Natural killer cell (primary cell): ENCODE measurements at regions not wholly inside any gene's neighbourhood (a gene's known extent, or its start where the extent isn't known, plus 50 kb on each side); places are given as distances from the start of the nearest gene placed in this dataset.

Experiments used
- ATAC-seq, 3 donors: fragments of 150-1000 bp in 2 of 3; fragments of 200-7000 bp in 1 of 3; cut with Tn5 transposase; 1 replicate in 1 of 3; 2 replicates in 2 of 3; pipeline ENCODE4 v1.10.0; 2021; ENCODE audit warnings: mild to moderate bottlenecking in 2 of 3, moderate library complexity in 2 of 3
- DNase-seq, 2 donors: peaks; one replicate each; pipeline versions ENCODE4 v3.0.0 to v3.0.0-alpha.2; 2013 to 2021; ENCODE audit warnings: mixed read lengths in 1 of 2
- H3K27ac ChIP-seq: one replicate; pipeline ENCODE4 v1.5.1; 2013; ENCODE audit warnings: mild to moderate bottlenecking, low read length
- H3K27me3 ChIP-seq: one replicate; pipeline ENCODE4 v1.6.1; 2013; ENCODE audit warnings: low read length; ENCODE audit not compliant: control insufficient read depth, insufficient read depth
- H3K36me3 ChIP-seq: one replicate; pipeline ENCODE4 v1.6.1; 2013; ENCODE audit warnings: low read length; ENCODE audit not compliant: control insufficient read depth, insufficient read depth
- H3K4me1 ChIP-seq: one replicate; pipeline ENCODE4 v1.6.1; 2013; ENCODE audit warnings: low read length; ENCODE audit not compliant: control insufficient read depth, insufficient read depth
- H3K4me3 ChIP-seq: one replicate; pipeline ENCODE4 v1.5.1; 2013; ENCODE audit warnings: low read length
- H3K9me3 ChIP-seq: one replicate; pipeline ENCODE4 v1.6.1; 2013; ENCODE audit warnings: low read length; ENCODE audit not compliant: control insufficient read depth, insufficient read depth
- H3K27ac Mint-ChIP-seq, 2 donors: one replicate each; pipeline ENCODE4 v1.8.0; 2022; ENCODE audit warnings: mild to moderate bottlenecking in 2 of 2, mixed read lengths in 2 of 2, moderate library complexity in 1 of 2
- H3K27me3 Mint-ChIP-seq, 2 donors: one replicate each; pipeline ENCODE4 v1.8.0; 2022; ENCODE audit warnings: low read depth in 2 of 2, mixed read lengths in 2 of 2
- H3K36me3 Mint-ChIP-seq: one replicate; pipeline ENCODE4 v1.8.0; 2022; ENCODE audit warnings: mixed read lengths
- H3K4me1 Mint-ChIP-seq, 2 donors: one replicate each; pipeline ENCODE4 v1.8.0; 2022; ENCODE audit warnings: mixed read lengths in 2 of 2
- H3K4me3 Mint-ChIP-seq: one replicate; pipeline ENCODE4 v1.8.0; 2022; ENCODE audit warnings: mild to moderate bottlenecking, moderate library complexity, mixed read lengths
- H3K9me3 Mint-ChIP-seq, 2 donors: one replicate each; pipeline ENCODE4 v1.8.0; 2022; ENCODE audit warnings: mixed read lengths in 2 of 2
- CTCF ChIP-seq: fragments of 200-600 bp; IDR thresholded peaks from one replicate; pipeline ENCODE4 v1.8.0; 2022; ENCODE audit warnings: antibody characterized with exemption
- WGBS: methylation state at CpG from one replicate; pipeline ENCODE4 v1.1.7; 2013; ENCODE audit warnings: missing lambda C conversion rate; ENCODE audit not compliant: insufficient coverage; 5-methylcytosine and 5-hydroxymethylcytosine counted together
- intact Hi-C: fragments of 100-400 bp; cut with micrococcal nuclease; formaldehyde crosslinking; loops from one replicate; pipeline ENCODE4 v1.14.2; 2022

DNA sequence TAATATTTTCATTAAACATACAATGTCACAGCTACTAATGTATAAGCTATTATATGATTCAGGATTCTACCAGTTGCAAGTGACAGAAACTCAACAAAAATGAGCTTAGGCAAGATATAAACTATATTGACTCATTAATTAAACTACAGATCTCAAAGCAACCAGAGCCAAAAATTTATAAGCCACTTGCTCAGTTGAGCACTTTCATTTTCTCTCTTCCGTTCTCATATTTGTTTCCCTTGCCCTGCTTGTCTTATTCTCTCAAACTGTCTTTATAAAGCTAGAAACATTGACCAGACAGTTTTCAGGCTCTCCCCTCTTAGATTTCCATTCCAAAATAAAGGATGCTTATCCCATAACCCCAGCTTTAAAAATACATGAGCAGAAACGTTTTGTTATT, 60.2 kb upstream of the DGKB start:
- H3K4me1 Mint-ChIP-seq: no peaks in the 10 kb centered on the region
- H3K36me3 ChIP-seq: no peaks in the 10 kb centered on the region
- no peaks in the 10 kb centered on the region for H3K36me3 Mint-ChIP-seq
- WGBS: 96% methylated on average over 1 of the region's 2 CpGs
- H3K9me3 Mint-ChIP-seq: peaks cover 9 to 12% of the 10 kb centered on the region in 2 donors
- H3K4me3 ChIP-seq: no peak overlapping the region
- no peaks in the 10 kb centered on the region for H3K27me3 Mint-ChIP-seq
- no peaks in the 10 kb centered on the region for H3K4me1 ChIP-seq
- intact Hi-C loops: no loop called here
- no peak for DNase-seq
- H3K9me3 ChIP-seq: no peaks in the 10 kb centered on the region
- no peak overlapping the region for H3K27ac Mint-ChIP-seq
- no peak for TF ChIP-seq CTCF
- H3K27ac ChIP-seq: no peak overlapping the region
- no peak overlapping the region for H3K4me3 Mint-ChIP-seq
- no peaks in the 10 kb centered on the region for H3K27me3 ChIP-seq
- ATAC-seq: no peak

- no peaks in the 10 kb centered on the region for H3K27me3 ChIP-seq
- 57% methylated on average over 3 of the region's 3 CpGs for WGBS
These were observed 58.2 kb upstream of the DGKB start for GRCh38 chr7:14960721-14961120.

DNA sequence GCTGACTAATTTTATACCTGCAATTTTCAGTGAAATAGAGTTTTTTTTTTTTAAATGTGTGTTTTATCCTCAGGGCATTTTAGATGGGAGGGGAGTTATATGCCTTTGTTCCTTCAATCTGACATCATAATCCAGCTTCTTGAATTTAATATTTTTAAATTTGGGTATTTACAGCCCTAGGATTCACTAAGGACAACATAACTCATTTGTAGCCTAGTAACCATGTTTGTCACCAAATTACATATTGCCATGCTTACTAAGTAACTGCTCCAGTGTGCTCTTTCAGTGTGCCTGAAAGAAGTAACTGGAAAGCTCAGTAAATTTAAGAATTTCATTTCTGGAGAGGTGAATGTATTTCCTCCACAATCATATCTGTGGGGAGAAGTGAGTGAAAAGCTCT, 56.8 kb upstream of the DGKB start:
- Mint-ChIP-seq H3K4me1 (no peaks in the 10 kb centered on the region), H3K36me3 (no peaks in the 10 kb centered on the region), H3K27ac (no peak overlapping the region), H3K27me3 (no peaks in the 10 kb centered on the region), H3K4me3 (no peak overlapping the region), H3K9me3 (peaks cover 10 to 12% of the 10 kb centered on the region in 2 donors)
- H3K9me3 ChIP-seq: no peaks in the 10 kb centered on the region
- no peaks in the 10 kb centered on the region for H3K36me3 ChIP-seq
- no peak for DNase-seq
- TF ChIP-seq CTCF: no peak
- no peaks in the 10 kb centered on the region for H3K4me1 ChIP-seq
- ATAC-seq: no peak
- intact Hi-C loops: no loop called here
- H3K27ac ChIP-seq: no peak overlapping the region
- no peak overlapping the region for H3K4me3 ChIP-seq
- H3K27me3 ChIP-seq: no peaks in the 10 kb centered on the region

More at GRCh38 chr7:14960721-14961120, 58.2 kb upstream of the DGKB start:
- no peak for TF ChIP-seq CTCF
- intact Hi-C loops: no loop called here
- H3K4me3 Mint-ChIP-seq: no peak overlapping the region
- no peak overlapping the region for H3K27ac Mint-ChIP-seq
- H3K36me3 Mint-ChIP-seq: no peaks in the 10 kb centered on the region
- no peaks in the 10 kb centered on the region for H3K27me3 Mint-ChIP-seq
- Histone ChIP-seq H3K9me3 (no peaks in the 10 kb centered on the region), H3K27ac (no peak overlapping the region), H3K4me3 (no peak overlapping the region), H3K4me1 (no peaks in the 10 kb centered on the region), H3K36me3 (no peaks in the 10 kb centered on the region)
- no peaks in the 10 kb centered on the region for H3K4me1 Mint-ChIP-seq
- peaks cover 9 to 11% of the 10 kb centered on the region in 2 donors for H3K9me3 Mint-ChIP-seq
- no peak for DNase-seq
- ATAC-seq: no peak

DNA sequence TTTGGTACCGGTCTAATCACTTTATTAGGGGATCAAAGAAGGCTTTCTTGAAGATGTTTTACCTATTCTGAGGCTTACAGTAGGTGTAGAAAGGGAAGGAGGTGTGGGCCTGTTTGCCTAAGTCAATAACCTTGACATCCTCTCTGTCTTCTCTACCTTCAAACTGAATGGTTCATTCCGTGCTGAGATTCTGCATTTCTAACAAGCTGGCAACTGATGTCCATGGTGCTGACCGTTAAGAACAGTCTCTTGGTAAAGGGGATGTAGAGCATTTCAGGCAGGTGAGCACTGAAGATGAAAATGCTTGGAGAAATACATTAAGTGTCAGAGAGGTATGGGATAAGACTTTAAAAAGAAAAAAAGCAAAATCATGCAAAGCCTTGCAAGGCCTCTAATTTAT, 51.5 kb upstream of the DGKB start:
- Mint-ChIP-seq H3K36me3 (no peaks in the 10 kb centered on the region), H3K4me1 (no peaks in the 10 kb centered on the region), H3K4me3 (no peak overlapping the region), H3K27me3 (no peaks in the 10 kb centered on the region), H3K9me3 (peaks cover 11 to 20% of the 10 kb centered on the region in 2 donors), H3K27ac (no peak overlapping the region)
- ATAC-seq (no peak), DNase-seq (no peak)
- no peak overlapping the region for H3K27ac ChIP-seq
- no peak overlapping the region for H3K4me3 ChIP-seq
- intact Hi-C loops: no loop called here
- H3K9me3 ChIP-seq: no peaks in the 10 kb centered on the region
- H3K4me1 ChIP-seq: no peaks in the 10 kb centered on the region
- H3K36me3 ChIP-seq: no peaks in the 10 kb centered on the region
- H3K27me3 ChIP-seq: no peaks in the 10 kb centered on the region
- TF ChIP-seq CTCF: no peak
- 64% methylated on average over 3 of the region's 3 CpGs for whole genome bisulfite sequencing
